GM21515 (cell line): ENCODE measurements at regions not wholly inside any gene's neighbourhood (a gene's known extent, or its start where the extent isn't known, plus 50 kb on each side); places are given as distances from the start of the nearest gene placed in this dataset.

Source experiments
- ATAC-seq: cut with Tn5 transposase; IDR thresholded peaks from one replicate; pipeline ENCODE4 v1.9.1; 2021; ENCODE audit not compliant: unreplicated experiment

- ATAC-seq: no peak
Observed at GRCh38 chr14:47778631-47779030, 103.2 kb upstream of the MDGA2 start.

GRCh38 chr14:47772652-47773051 lies 97.2 kb upstream of the MDGA2 start:
- no peak for ATAC-seq

- ATAC-seq: no peak
Observed at GRCh38 chr14:47763188-47763854, 87.9 kb upstream of the MDGA2 start.

GRCh38 chr14:47746986-47747385 lies 71.6 kb upstream of the MDGA2 start:
- no peak for ATAC-seq

GRCh38 chr14:47744155-47744554 lies 68.8 kb upstream of the MDGA2 start:
- no peak for ATAC-seq

GRCh38 chr14:47739541-47739940 lies 64.1 kb upstream of the MDGA2 start:
- no peak for ATAC-seq

GRCh38 chr14:47730296-47730695 lies 54.9 kb upstream of the MDGA2 start:
- no peak for ATAC-seq
